ENCODE measurements at regions not wholly inside any gene's neighbourhood (a gene's known extent, or its start where the extent isn't known, plus 50 kb on each side); places are given as distances from the start of the nearest gene placed in this dataset.

- TF ChIP-seq CTCF (IDR thresholded peaks at IDR 0.05; ENCODE audit: low read depth, low read length) (peak; percentile 31), EZH2phosphoT487 (IDR thresholded peaks at IDR 0.05; ENCODE audit: low read depth) (no peak)
These were observed 463.9 kb upstream of the MIR17HG start for GRCh38 chr13:90883592-90883991.

All from OCI-LY3 (cell line).